B cell (primary cell): ENCODE measurements at regions not wholly inside any gene's neighbourhood (a gene's known extent, or its start where the extent isn't known, plus 50 kb on each side); places are given as distances from the start of the nearest gene placed in this dataset.

Source experiments
- ATAC-seq: fragments of 200-7000 bp; cut with Tn5 transposase; one replicate; pipeline ENCODE4 v1.10.0; 2021; ENCODE audit warnings: low read depth, mild to moderate bottlenecking, moderate number of reproducible peaks, moderate library complexity
- CTCF ChIA-PET: fragments of 350-600 bp; sonication (Branson Sonifier 250); formaldehyde crosslinking; loops from one replicate; lab custom pipeline; 2021; ENCODE audit warnings: antibody characterized with exemption, inconsistent platforms; lab: Charles Lee
- POLR2A ChIA-PET: fragments of 350-600 bp; sonication (Branson Sonifier 250); formaldehyde crosslinking; loops from one replicate; lab custom pipeline; 2021; ENCODE audit warnings: antibody characterized with exemption; lab: Charles Lee
- DNase-seq: peaks from one replicate; pipeline ENCODE4 v3.0.0; 2013
- H2AFZ ChIP-seq: 2 replicates; pipeline ENCODE4 v1.6.1; 2012; ENCODE audit warnings: mild to moderate bottlenecking, low read depth, low read length; ENCODE audit not compliant: insufficient read depth, poor library complexity, severe bottlenecking
- H3K27ac ChIP-seq, 2 donors: 1 replicate in 1 of 2; 2 replicates in 1 of 2; pipeline ENCODE4 v1.5.1; 2012 to 2013; ENCODE audit warnings: low read length in 2 of 2, mild to moderate bottlenecking in 2 of 2, moderate library complexity in 1 of 2
- H3K27me3 ChIP-seq, 4 experiments: fragments of 200-600 bp in 1 of 4; sonication (generic) in 1 of 4; replicated peaks in 1 of 4; 1 replicate in 2 of 4; 2 replicates in 2 of 4; pipeline versions ENCODE4 v1.6.1 to v1.7.0; 2013 to 2016; ENCODE audit warnings: low read length in 3 of 4, mild to moderate bottlenecking in 2 of 4, mixed read lengths in 1 of 4, moderate library complexity in 1 of 4; ENCODE audit not compliant: insufficient read depth in 4 of 4, control insufficient read depth in 3 of 4; ENCODE audit errors: control extremely low read depth in 1 of 4
- H3K36me3 ChIP-seq, 2 experiments: replicated peaks in 1 of 2; 1 replicate in 1 of 2; 2 replicates in 1 of 2; pipeline versions ENCODE4 v1.6.1 to v1.7.1; 2013; ENCODE audit warnings: low read length in 1 of 2; ENCODE audit not compliant: insufficient read depth in 2 of 2, control insufficient read depth in 1 of 2; ENCODE audit errors: control extremely low read depth in 1 of 2, extremely low read depth in 1 of 2
- H3K4me1 ChIP-seq, 2 donors: fragments of 200-600 bp in 1 of 2; sonication (generic) in 1 of 2; 1 replicate in 1 of 2; 2 replicates in 1 of 2; pipeline versions ENCODE4 v1.5.1 to v1.6.1; 2013 to 2017; ENCODE audit warnings: low read length in 2 of 2; ENCODE audit not compliant: control insufficient read depth in 2 of 2, insufficient read depth in 2 of 2
- H3K4me2 ChIP-seq: replicated peaks from 2 replicates; pipeline ENCODE3; 2012; ENCODE audit warnings: mild to moderate bottlenecking, low read depth, low read length; ENCODE audit not compliant: poor library complexity, severe bottlenecking
- H3K4me3 ChIP-seq, 5 experiments: fragments of 200-600 bp in 1 of 5; sonication (generic) in 1 of 5; 1 replicate in 3 of 5; 2 replicates in 2 of 5; pipeline versions ENCODE4 v1.5.1 to v1.7.0; 2011 to 2016; ENCODE audit warnings: low read length in 4 of 5, mild to moderate bottlenecking in 4 of 5, low read depth in 2 of 5, control low read depth in 1 of 5, moderate library complexity in 1 of 5; ENCODE audit not compliant: insufficient read depth in 1 of 5; ENCODE audit errors: control extremely low read depth in 1 of 5, extremely low read depth in 1 of 5
- H3K79me2 ChIP-seq: fragments of 200-600 bp; sonication (generic); one replicate; pipeline ENCODE4 v1.6.0; 2016; ENCODE audit warnings: low read length; ENCODE audit not compliant: control insufficient read depth, insufficient read depth
- H3K9ac ChIP-seq: fragments of 200-600 bp; sonication (generic); 2 replicates; pipeline ENCODE4 v1.6.1; 2017; ENCODE audit warnings: mild to moderate bottlenecking, low read length, moderate library complexity
- H3K9me3 ChIP-seq, 3 donors: one replicate each; pipeline versions ENCODE4 v1.6.1 to v1.7.1; 2013; ENCODE audit warnings: low read length in 2 of 3; ENCODE audit not compliant: control insufficient read depth in 2 of 3, insufficient read depth in 1 of 3; ENCODE audit errors: control extremely low read depth in 1 of 3
- H4K20me1 ChIP-seq: 2 replicates; pipeline ENCODE4 v1.6.0; 2012; ENCODE audit warnings: mild to moderate bottlenecking, low read length; ENCODE audit not compliant: insufficient read depth, control insufficient read depth, poor library complexity, severe bottlenecking
- H3K27ac Mint-ChIP-seq: one replicate; pipeline ENCODE4 v1.8.0; 2021; ENCODE audit warnings: mixed read lengths
- H3K27me3 Mint-ChIP-seq: one replicate; pipeline ENCODE4 v1.8.0; 2021; ENCODE audit warnings: mixed read lengths
- H3K4me1 Mint-ChIP-seq: one replicate; pipeline ENCODE4 v1.8.0; 2021; ENCODE audit warnings: mixed read lengths
- H3K4me3 Mint-ChIP-seq: one replicate; pipeline ENCODE4 v1.8.0; 2021; ENCODE audit warnings: mixed read lengths
- H3K9me3 Mint-ChIP-seq: one replicate; pipeline ENCODE4 v1.8.0; 2022; ENCODE audit warnings: mixed read lengths; ENCODE audit not compliant: insufficient read depth
- EZH2 ChIP-seq: IDR thresholded peaks from 2 replicates; pipeline ENCODE4 v1.6.1; 2012; ENCODE audit warnings: borderline replicate concordance, low read depth, mild to moderate bottlenecking, moderate library complexity, low read length; ENCODE audit not compliant: insufficient read depth, poor library complexity, severe bottlenecking
- WGBS: methylation state at CpG from one replicate; pipeline ENCODE4 v1.1.5; 2013; ENCODE audit warnings: missing lambda C conversion rate; ENCODE audit not compliant: insufficient coverage; 5-methylcytosine and 5-hydroxymethylcytosine counted together
- intact Hi-C: fragments of 100-400 bp; cut with micrococcal nuclease; formaldehyde crosslinking; loops from one replicate; pipeline ENCODE4 v1.10.0; 2022
- TF ChIP-seq, protein P1 (sequence below): fragments of 200-600 bp; IDR thresholded peaks from one replicate; pipeline ENCODE4 v1.8.0; 2022; ENCODE audit warnings: antibody characterized with exemption, mild to moderate bottlenecking

DNA sequence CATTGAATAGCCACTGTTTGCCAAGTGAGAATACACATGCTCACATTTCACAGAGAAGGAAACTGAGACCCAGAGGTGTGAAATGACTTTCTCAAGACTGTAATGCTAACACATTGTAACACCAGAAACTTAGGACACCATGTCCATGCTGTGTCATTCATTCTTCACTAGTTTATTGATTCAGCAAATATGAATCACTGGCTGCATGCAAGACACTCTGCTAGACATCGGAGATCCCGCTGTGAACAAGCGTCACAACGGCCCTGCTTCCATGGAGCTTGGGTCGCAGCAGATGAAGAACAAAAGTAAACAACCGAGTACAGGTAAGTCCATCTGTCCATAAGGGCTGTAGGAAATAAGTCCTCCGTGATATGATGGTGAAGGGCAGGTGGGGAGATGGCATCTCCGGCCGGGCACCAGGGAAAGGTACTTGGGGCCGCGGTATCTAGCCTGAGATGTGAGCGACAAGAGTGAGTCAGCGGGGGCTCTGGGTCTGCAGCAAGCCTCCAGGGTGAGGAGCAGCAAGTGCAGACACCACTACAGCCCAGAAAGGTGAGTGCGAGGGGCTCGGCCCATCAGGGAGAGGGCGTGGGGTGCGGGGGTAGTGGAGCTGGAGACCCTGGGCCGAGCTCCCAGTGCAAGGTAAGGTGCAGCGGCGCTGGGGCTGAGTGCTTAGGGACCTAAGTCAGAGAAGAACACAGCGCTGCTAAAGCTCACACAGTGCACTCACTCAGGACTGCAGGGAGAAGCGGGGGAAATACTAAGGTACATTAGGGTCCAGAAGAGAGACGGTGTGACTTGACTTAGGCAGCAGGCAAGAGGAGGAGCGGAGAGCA, 391.2 kb downstream of the FBXO15 start:
- ATAC-seq (no peak), DNase-seq (no peak)
- Histone ChIP-seq H3K79me2 (no peaks in the 10 kb centered on the region), H3K9ac (no peak overlapping the region), H4K20me1 (no peaks in the 10 kb centered on the region), H3K4me3 (no peak overlapping the region), H3K4me1 (no peaks in the 10 kb centered on the region), H3K36me3 (no peaks in the 10 kb centered on the region), H2AFZ (no peak overlapping the region), H3K4me2 (no peak overlapping the region), H3K9me3 (no peaks in the 10 kb centered on the region), H3K27ac (no peak overlapping the region), H3K27me3 (no peaks in the 10 kb centered on the region)
- H3K4me1 Mint-ChIP-seq: no peaks in the 10 kb centered on the region
- no peak for TF ChIP-seq EZH2
- TF ChIP-seq, protein P1, sequence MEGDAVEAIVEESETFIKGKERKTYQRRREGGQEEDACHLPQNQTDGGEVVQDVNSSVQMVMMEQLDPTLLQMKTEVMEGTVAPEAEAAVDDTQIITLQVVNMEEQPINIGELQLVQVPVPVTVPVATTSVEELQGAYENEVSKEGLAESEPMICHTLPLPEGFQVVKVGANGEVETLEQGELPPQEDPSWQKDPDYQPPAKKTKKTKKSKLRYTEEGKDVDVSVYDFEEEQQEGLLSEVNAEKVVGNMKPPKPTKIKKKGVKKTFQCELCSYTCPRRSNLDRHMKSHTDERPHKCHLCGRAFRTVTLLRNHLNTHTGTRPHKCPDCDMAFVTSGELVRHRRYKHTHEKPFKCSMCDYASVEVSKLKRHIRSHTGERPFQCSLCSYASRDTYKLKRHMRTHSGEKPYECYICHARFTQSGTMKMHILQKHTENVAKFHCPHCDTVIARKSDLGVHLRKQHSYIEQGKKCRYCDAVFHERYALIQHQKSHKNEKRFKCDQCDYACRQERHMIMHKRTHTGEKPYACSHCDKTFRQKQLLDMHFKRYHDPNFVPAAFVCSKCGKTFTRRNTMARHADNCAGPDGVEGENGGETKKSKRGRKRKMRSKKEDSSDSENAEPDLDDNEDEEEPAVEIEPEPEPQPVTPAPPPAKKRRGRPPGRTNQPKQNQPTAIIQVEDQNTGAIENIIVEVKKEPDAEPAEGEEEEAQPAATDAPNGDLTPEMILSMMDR: no peak
- no peaks in the 10 kb centered on the region for H3K9me3 Mint-ChIP-seq
- 94% methylated on average over 24 of the region's 24 CpGs for WGBS
- no peaks in the 10 kb centered on the region for H3K27me3 Mint-ChIP-seq
- no peak overlapping the region for H3K27ac Mint-ChIP-seq
- ChIA-PET CTCF (no interaction called here), POLR2A (no interaction called here)
- no peak overlapping the region for H3K4me3 Mint-ChIP-seq
- intact Hi-C loops: no loop called here

DNA sequence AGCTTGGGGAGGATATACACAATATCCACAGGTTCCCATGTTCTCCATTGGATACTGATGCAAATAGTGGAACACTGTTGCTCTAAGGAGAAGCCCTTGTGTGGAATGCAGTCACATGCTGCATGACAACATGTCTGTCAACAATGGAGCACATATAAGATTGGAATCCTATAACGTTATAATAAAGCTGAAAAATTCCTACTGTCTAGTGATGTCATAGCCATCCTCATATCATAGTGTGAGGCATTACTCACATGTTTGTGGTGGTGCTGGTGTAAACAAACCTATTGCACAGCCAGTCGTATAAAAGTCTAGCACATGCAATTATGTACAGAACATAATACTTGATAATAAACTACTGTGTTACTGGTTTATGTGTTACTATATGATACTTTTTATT, 394.7 kb downstream of the FBXO15 start:
- H3K4me1 ChIP-seq: no peaks in the 10 kb centered on the region
- H3K27me3 ChIP-seq: no peaks in the 10 kb centered on the region
- no CpG with 5 or more reads among the region's 2 CpGs for WGBS
- H3K9me3 ChIP-seq: no peaks in the 10 kb centered on the region
- CTCF ChIA-PET: no interaction called here
- no peak overlapping the region for H3K27ac Mint-ChIP-seq
- H3K9me3 Mint-ChIP-seq: no peaks in the 10 kb centered on the region
- no peak overlapping the region for H3K4me2 ChIP-seq
- no peaks in the 10 kb centered on the region for H4K20me1 ChIP-seq
- H3K4me1 Mint-ChIP-seq: no peaks in the 10 kb centered on the region
- H3K4me3 ChIP-seq: no peak overlapping the region
- no peak overlapping the region for H3K9ac ChIP-seq
- H3K36me3 ChIP-seq: no peaks in the 10 kb centered on the region
- DNase-seq: no peak
- ATAC-seq: no peak
- intact Hi-C loops: no loop called here
- POLR2A ChIA-PET: no interaction called here
- H2AFZ ChIP-seq: no peak overlapping the region
- no peak overlapping the region for H3K27ac ChIP-seq
- no peaks in the 10 kb centered on the region for H3K27me3 Mint-ChIP-seq
- no peak overlapping the region for H3K4me3 Mint-ChIP-seq
- no peaks in the 10 kb centered on the region for H3K79me2 ChIP-seq
- TF ChIP-seq EZH2: no peak
- TF ChIP-seq, protein P1: no peak
